H4 (cell line): ENCODE measurements at regions not wholly inside any gene's neighbourhood (a gene's known extent, or its start where the extent isn't known, plus 50 kb on each side); places are given as distances from the start of the nearest gene placed in this dataset.
"Not testable (repeated sequence)": the region's sequence is repeated elsewhere in the genome, so short reads cannot be mapped to it uniquely, and the experiment has no call there.

ENCODE experiments used
- DNase-seq: peaks from one replicate; pipeline ENCODE4 v3.0.0-alpha.2; 2015; ENCODE audit warnings: low spot score

DNA sequence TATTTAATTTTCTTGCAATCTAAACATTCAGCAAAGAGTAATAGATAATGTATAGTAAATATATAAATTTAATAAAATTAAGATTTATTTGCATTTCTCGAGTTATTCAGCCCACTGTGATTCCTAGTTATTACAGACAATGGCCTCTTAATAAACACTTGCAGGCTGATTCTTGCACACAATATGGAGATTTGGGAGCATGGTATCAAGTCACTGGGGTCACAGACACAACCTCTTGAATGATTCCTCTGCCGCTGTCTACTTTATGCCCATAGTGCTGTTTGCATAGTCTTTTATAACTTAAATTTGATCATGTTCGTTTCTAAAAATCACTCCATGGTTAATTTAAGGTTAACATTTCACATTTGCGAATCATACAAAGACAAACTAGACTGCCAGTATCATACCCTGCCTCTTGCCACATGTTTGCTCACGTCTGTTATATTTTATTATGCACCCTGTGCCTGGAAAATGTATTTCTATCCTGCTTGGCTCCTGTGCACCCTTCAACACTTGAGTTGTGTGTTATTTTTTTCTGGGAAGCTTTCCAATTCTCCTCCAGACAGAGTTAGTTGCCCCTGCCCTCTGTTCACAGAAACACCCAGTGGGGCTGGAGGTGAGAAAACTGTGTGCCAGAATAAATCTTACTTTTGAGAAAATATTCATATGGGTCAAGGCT, 206.3 kb upstream of the ROBO1 start:
- DNase-seq = no peak

DNA sequence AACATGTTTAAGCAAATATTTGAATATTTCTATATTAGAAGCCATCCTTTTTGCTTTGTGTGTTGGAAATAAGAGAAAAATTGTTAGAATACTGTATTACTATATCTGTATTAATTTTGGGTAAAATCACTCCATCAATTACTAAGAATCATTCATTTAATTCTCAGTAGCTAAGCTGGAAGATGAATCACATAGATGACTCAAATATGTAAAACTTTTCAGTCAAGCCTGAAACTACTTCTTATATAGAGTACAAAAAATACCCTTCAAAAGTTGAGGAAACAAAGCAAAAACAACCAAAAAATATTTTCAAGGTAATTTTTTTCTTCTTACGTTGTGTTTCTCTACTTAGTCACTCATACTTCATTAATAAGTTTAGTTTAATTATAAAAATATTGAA, 205.7 kb upstream of the ROBO1 start:
- DNase-seq = no peak

DNA sequence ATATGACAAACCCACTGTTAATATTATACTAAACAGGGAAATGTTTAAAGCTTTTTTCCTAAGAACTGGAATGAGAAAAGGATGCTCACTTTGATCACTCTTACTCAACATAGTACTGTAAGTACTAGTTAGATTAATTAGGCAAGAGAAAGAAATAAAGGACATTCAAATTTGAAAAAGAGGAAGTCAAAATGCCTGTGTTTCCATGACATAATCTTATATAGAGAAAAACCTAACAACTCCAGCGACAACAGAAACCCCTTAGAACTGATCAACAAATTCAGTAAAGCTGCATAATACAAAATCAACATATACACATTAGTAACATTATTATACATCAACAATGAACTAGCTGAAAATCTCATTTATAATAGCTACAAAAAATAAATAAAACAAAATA, 200.6 kb upstream of the ROBO1 start:
- no peak for DNase-seq

DNA sequence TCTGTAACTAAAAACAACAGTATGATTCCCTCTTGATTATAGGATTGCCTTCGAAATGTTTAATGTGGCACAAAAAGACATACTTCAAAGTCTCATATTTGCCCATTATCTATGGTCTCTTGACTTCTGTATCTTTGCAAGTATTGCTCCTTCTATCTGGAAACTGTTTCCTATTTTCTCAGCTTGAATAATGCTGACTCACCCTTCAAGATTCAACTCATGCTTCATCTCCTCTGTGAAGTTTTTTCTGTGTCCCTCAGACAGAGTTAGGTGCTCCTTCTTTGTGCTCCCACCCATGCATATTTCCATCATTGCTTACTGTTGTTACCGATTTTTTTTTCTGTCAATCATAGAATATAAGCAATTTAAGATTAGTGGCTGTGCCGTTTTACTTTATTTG, 192.8 kb upstream of the ROBO1 start:
- no peak for DNase-seq

DNA sequence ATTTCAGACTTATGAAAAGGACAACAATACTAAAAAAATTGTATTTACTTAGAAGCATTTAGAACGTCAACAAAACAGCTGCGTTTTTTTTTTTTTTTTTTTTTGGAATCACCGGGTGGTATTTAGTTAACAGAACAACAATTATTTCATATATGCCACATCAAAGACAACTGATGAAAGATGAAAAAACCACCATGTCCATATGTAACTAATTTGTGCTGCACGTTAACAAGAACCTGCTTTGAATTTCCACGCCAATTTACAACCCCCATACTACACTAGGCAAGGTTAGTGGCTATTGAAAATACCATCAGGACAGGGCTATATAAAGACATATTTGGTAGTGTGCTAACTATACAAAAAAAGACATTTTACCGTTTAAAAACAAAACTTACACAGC, 189.3 kb upstream of the ROBO1 start:
- DNase-seq = no peak

DNA sequence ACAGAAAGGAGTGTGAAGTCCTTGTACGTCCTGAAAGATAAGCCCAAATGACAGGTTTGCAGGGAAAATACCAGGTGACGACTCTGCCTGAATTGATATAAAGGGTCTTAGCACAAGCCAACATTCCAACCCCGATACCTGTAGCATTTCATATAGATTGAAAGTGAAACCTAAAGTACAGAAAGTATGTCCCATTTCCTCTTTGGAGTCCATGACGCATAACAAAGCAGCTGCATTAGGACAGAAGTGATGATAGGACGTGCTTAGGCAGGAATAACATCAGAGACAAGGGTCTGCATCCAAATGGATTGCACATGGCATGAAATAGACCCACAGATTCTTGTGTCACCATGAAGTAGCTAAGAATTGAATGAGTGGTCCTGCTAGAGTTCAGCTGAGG, 187.0 kb upstream of the ROBO1 start:
- peak; percentile 2 for DNase-seq

DNA sequence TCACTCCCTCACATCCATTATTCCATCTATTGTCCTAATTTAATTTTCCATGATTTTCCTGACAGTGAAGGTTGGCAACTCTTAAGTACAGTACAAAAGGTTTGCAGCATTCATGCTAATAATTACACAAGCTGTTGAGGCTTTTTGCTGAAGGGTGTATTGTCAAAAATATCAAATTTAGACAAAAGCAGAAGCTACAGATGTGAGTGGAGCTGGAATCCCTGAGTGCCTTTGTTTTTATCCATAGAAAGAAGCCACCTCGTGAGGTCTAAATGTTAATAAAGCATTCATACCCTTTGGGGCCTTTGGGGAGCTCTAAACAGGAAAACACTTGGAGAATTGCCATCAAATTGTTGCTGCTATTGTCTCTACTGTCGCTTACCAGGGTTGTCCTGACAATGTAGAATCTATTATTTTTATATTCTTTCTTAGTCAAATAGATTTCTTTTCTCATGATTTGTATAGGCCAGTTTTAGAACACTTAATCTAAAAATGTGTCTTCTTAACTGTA, 185.8 kb upstream of the ROBO1 start:
- DNase-seq = no peak

DNA sequence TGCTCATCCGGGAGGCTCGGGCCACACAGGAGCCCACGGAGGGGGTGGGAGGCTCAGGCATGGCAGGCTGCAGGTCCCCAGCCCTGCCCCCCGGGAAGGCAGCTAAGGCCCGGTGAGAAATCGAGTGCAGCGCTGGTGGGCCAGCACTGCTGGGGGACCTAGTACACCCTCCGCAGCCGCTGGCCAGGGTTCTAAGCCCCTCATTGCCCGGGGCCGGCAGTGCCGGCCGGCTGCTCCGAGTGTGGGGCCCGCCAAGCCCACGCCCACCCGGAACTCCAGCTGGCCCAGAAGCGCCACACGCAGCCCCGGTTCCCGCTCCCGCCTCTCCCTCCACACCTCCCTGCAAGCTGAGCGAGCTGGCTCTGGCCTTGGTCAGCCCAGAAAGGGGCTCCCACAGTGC, 183.6 kb upstream of the ROBO1 start:
- not testable (repeated sequence) for DNase-seq

DNA sequence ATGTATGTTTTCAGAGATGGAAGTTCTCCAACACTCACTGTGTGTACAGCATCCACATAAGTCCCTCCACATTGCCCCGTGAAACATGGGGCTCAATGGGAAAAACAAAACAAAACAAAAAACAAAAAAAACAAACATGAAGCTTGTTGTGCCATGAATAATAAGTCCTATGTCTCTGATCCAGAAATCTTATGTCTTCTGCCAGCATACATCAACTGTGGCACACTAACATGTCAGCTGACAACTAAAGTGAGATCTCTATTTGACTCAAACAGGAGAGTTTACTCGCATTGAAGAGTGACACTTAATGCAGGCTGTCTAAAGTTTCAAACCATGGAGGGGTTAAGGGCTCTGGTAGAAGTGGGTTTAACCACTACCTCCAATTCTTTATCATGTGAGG, 180.2 kb upstream of the ROBO1 start:
- no peak for DNase-seq

DNA sequence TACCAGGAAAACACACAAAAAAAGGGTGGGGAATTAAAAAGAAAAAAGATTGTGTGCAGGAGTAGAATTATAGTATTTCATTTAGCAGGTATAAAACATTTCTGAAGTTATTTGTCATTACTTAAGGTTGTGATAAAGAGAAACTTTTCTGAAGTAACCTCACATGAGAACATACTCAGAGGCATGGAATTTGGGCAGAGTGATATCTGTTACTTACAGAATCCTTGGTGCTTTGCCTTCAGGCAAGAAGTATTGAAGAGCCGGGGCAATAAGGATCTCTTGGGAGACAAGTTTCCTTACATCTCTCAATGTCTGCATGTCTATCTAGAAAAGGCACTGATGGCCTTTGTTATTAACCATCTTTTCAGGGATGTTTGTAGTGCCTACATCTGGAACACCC, 179.7 kb upstream of the ROBO1 start:
- DNase-seq = no peak

DNA sequence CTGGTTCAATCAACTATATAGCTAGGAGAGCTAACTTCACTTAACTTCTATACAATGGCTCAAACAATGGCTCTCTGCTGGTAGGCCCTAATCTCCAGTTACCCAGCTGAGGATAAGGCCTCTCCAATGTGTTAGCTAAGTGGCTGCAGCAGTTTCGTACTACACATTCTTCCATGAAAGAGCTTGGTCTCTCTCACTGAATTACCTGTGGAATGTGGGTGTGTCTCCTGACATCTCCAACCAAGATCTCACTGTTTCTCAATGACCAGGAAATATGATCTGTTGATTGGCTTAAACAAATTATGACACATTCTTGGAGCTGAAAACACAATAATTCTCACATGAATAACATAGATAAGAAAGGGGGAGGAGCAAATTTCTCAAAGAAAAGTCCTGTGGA, 169.8 kb upstream of the ROBO1 start:
- no peak for DNase-seq

DNA sequence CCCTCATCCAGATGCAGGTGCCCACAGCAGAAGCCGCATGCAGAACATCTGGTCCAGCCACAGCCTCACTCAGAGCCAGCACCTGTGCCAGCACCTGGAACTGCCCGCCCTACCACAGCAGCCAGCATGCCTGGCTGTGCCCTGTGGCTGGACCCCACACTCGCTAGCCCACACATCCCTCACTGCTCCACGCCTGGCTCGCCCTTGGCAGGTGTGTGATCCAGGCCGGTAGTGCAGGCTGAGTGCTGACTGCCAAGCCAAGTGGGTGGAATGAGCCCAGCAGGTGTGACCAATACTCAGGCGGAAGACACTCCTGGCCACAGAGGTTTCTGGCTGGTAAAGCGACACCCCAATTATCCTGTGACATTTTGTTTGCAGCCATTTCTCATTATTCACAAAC, 162.4 kb upstream of the ROBO1 start:
- DNase-seq = no peak

DNA sequence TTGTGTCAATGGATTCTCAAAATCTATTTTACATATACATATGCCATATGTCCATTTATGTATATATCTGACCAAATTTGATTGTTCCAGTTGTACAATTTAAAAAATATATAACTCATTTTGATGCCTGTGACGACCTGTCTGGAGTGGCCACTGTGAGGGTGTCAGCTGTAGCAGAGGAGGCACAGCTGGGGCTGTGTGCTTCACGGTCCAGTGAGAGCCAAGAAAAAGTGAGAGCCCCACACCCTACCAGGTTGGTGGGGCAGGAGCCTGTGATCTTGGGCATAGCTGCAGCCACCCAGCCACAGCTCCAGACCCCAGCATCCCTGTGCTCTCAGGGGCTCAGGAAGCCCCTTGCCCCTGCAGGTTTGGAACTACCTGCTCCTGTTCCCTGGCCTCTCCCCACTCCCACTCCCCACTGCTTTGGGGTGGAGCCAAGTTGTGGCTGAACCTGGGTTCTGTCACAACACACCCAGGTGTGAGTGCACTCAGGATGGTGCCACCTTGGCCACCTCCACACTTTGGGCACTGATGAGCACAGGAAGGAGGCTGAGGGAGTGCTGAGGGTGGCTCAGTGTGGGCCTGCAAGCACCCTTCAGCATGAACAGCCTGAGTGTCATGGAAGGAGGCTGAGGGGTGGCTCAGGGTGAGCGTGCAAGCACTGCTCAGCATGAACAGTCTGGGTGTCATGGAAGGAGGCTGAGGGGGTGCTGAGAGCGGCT, 161.1 kb upstream of the ROBO1 start:
- no peak for DNase-seq

DNA sequence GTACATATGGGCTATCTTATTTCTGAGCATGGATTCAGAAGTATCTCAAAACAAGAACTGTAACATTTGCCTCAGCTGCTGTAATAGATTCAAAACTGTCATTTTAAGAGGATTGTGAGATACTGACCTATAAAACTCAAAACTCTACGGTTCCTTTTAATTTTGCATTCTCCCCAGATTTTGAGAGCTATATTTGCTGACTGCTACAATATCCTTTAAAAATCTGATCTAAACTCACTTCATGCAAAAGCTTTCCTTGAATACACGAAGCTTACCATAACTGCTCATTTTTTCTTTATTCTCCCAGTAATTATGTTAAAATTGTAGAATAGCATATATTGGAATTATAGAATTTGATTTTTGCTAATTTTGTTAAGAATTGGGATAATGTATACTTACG, 158.7 kb upstream of the ROBO1 start:
- no peak for DNase-seq

DNA sequence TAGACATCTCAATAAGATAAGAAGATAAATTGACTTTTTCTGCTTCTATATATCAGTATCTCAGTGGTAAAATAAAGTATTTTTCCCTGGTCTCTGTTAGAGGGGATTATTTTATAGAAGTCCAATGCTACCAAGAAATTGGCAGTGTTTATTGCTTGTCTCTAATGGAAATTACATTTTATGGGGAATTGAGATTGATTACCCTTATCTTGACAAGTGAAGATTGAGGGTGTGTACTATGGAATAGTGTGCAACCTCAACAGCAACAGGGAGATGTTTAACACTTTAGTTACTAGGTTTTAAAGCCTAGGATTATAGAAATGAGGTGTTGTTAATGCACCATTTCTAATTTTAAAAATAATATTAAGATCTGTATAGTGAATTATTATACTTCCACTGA, 154.8 kb upstream of the ROBO1 start:
- no peak for DNase-seq

DNA sequence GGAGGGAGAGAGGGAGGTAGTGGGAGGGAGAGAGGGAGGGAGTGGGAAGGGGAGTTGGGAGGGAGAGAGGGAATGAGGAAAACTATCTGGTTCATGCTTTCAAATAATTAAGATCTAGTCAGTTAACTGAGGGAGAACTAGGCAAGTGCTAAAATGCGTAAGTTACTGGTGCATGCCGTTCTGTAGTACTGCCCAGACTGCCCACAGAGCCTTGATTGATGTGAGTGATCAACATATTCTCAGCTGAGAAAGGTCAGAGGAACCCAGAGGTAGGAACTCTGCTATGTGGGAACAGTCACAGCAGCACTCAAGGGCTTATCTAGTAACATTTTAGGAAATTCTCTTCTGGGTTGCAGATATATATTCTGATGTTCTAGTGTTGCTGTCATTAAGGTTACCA, 149.8 kb upstream of the ROBO1 start:
- no peak for DNase-seq

DNA sequence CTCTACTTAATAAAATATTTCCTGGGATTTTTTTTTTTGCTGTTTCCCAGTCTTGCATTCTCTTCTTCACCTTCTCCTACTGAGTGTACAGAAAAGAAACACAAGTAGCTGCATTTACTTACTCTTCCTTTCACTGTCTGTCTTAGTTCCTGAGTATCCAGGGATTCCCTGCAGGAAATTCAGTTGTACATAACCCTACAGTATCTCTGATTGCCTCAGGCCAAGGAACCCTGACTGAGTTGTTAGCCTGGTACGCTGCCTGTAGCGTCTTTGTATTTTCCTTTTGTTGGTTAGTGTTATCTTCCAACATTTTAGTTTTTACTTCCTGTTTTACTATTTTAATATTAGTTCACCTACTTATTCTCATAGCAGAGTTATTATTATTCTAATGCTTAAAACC, 142.5 kb upstream of the ROBO1 start:
- DNase-seq = no peak

DNA sequence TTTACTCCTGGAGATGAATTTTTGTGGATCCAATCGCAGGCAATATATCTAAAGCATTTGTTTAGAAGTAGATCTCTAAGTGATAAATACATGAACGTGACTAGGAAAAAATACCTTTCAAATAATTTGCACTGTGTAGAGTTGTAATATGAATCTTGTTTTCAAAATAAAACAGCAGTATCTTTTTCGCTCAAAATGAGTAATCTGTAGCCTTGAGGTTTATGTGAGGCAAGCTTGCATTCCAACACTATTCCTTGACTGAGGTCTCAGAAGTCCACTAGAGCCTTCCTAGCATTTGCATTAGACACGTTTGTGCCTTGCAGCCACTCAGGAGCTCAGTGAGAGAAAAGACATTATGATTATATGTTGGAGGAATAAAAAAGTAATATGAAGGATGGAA, 138.3 kb upstream of the ROBO1 start:
- peak; percentile 2 for DNase-seq

DNA sequence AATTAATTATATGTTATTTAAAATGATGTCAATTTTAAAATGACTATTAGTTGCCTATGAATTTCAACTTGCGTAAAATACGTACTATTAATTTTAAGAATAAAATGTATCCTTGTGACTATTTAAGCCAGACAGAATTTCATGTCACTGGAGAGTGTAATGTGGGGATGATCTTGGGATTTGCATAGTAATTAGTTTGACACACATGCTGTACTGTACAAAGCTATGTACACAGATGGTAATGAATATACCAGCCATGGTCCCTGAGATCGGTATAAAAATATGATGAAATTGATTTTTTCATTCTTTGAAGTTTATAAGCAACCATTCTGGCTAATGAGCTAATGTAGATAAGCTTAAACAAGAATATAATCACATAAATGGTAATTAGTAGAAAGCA, 134.4 kb upstream of the ROBO1 start:
- no peak for DNase-seq

DNA sequence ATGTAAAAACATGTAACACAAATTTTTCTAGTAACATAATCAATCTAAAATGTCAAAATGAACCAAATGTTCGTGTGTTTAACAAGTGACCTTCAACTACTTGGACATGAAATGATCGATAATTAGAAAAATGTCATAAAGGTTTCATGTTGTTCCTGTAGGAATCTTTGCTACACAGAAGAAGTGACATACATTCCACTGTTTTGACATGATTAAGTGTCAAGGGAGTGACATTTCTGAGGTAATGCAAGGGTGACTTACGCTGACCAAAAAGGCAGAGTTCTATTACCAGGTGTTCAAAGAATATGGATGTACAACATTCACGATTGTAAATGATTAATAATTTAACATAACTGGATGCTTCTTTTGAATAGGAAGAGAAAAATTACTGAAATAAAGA, 131.1 kb upstream of the ROBO1 start:
- DNase-seq = no peak

DNA sequence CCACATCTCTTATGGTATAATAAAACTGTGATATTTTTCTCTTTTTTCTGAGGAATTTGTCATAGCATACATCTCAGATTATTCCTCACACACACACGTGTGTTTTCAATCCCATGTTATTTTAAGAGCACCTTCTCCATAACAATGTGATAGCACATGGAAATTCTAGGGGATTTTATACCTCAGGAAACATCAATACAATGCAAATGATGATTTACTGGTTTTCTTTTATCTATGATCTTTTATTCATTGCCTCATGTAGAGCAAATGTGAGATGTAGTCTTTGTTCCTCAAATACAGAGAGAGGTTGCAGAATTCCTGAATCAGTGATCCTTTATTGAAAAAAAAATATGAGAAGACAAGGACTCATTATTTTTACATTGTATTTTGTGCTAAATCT, 128.3 kb upstream of the ROBO1 start:
- DNase-seq = no peak

DNA sequence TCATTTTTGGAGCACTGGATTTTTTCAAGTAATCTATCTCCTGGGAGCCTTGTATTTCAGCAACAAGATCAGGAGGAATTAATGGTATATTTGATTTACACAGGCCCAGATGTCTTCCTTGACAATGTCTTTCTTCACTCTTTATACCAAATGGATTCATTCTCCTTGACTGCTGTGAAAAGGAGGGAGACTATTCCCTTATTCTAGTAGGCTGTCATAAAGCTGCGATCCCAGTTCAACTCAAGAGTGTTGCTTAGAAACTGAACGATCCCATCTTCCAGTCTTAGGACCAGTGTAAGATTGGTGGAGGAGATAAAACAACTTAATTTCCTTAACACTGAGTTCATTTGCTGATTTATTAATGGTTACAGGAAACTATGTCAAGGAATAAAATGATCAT, 119.4 kb upstream of the ROBO1 start:
- no peak for DNase-seq

DNA sequence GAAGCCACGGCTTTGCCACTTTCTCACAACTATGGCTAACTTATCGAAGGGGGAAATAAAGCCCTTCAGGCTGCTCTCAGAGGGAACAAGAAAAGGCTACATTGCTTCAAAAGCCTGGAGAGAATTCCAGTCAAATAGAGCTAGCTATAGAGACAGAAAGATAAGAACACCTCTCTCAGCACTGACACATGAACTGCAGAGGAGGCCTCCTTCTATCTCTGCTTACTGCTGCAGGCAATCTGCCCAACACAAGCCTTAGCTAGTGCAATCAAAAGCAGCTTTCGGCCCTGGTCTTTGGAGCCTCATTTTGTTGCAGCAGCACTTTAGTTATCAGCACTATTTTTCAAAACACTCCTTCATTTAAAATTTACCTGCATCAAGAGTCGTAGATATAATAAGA, 118.4 kb upstream of the ROBO1 start:
- no peak for DNase-seq

DNA sequence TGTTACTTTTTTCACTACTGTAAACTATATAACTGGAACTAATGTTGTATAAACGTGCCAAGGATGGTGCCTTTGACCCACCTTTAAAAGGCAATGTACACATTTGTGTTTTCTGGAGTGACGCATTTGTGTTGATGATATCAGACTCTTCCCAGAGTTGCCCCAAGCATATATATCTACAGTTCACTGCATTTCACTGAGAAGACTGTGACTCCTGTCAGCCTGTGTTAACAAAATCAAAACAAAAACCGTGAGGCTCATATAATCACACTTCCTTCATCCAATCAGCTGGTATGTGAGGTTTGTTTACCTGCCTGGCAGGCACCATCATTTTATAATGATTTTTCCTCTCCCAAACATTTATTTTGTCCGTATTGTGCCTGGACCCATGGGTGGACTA, 117.6 kb upstream of the ROBO1 start:
- DNase-seq = no peak
